Muscle layer of colon (tissue), 2 donors: ENCODE measurements at regions not wholly inside any gene's neighbourhood (a gene's known extent, or its start where the extent isn't known, plus 50 kb on each side); places are given as distances from the start of the nearest gene placed in this dataset.
"Not testable (repeated sequence)": the region's sequence is repeated elsewhere in the genome, so short reads cannot be mapped to it uniquely, and the experiment has no call there.

Experiments used
- H3K27ac ChIP-seq: one replicate; pipeline ENCODE4 v1.7.0; 2013; ENCODE audit warnings: low read depth, mild to moderate bottlenecking, low read length, moderate library complexity
- H3K27me3 ChIP-seq, 2 donors: one replicate each; pipeline ENCODE4 v1.7.0; 2013; ENCODE audit warnings: low read length in 2 of 2, mild to moderate bottlenecking in 2 of 2; ENCODE audit not compliant: insufficient read depth in 2 of 2, control insufficient read depth in 1 of 2
- H3K36me3 ChIP-seq: one replicate; pipeline ENCODE4 v1.7.0; 2013; ENCODE audit warnings: mild to moderate bottlenecking, low read length; ENCODE audit not compliant: insufficient read depth
- H3K4me1 ChIP-seq: one replicate; pipeline ENCODE4 v1.7.0; 2013; ENCODE audit warnings: mild to moderate bottlenecking, low read length; ENCODE audit not compliant: insufficient read depth
- H3K4me3 ChIP-seq, 2 donors: one replicate each; pipeline ENCODE4 v1.7.0; 2013; ENCODE audit warnings: low read length in 2 of 2, low read depth in 1 of 2, mild to moderate bottlenecking in 1 of 2, moderate library complexity in 1 of 2
- H3K9ac ChIP-seq: one replicate; pipeline ENCODE4 v1.7.0; 2013; ENCODE audit warnings: low read length
- H3K9me3 ChIP-seq: one replicate; pipeline ENCODE4 v1.7.0; 2013; ENCODE audit warnings: mild to moderate bottlenecking, low read length
- donor health status: abdominal sarcoma.
- donor health status: Adenocarcinoma of cecum.

DNA sequence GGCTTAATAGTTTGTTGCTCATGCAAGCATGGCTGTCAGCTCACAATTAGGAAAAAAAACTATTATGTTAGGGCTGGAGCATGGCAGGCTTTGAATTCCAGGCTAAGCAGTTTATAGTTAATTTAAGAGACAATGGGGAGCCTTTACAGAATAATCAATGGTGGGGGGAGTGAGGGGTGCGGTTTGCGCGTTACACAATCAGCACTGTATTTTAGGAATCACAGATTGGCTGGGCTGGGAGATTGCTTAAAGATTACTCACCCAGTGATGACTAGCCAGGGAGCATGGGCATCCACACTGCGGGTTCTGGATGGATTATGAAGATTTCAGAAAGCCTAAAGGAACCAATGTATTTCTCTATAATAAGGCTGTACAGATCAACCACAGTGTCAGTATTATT, 186.6 kb downstream of the SOX3 start:
- Histone ChIP-seq H3K9ac (no peak overlapping the region), H3K27ac (no peak overlapping the region), H3K36me3 (no peaks in the 10 kb centered on the region), H3K4me3 (no peak overlapping the region), H3K9me3 (no peaks in the 10 kb centered on the region), H3K4me1 (no peaks in the 10 kb centered on the region), H3K27me3 (no peaks in the 10 kb centered on the region)

GRCh38 chrX:140317462-140317861, 187.4 kb downstream of the SOX3 start:
- Histone ChIP-seq H3K27me3 (no peaks in the 10 kb centered on the region), H3K36me3 (no peaks in the 10 kb centered on the region), H3K9ac (no peak overlapping the region), H3K4me1 (no peaks in the 10 kb centered on the region), H3K27ac (no peak overlapping the region), H3K4me3 (no peak overlapping the region), H3K9me3 (no peaks in the 10 kb centered on the region)

GRCh38 chrX:140298960-140299825, 205.7 kb downstream of the SOX3 start:
- Histone ChIP-seq H3K4me3 (no peak overlapping the region), H3K9ac (no peak overlapping the region), H3K9me3 (no peaks in the 10 kb centered on the region), H3K27ac (no peak overlapping the region), H3K4me1 (no peaks in the 10 kb centered on the region), H3K27me3 (no peaks in the 10 kb centered on the region), H3K36me3 (no peaks in the 10 kb centered on the region)

DNA sequence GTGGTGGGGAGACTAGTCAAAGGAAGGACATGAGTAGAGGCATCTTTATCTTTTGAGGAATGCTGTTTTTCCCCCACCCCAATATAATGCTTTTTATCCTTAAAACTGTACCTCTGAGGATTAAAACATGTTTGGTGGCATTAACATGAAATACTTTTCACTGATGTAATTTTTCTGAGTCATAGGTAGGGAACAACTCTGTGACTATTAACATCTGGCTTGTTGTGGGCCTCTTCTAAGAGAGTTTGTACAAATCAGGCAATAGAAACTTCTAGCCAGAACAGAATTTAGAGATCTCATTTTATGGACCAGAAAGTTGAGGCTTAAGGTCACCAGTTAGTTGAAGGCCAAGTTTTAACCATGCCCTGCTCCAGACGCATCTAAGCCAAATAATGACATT, 207.6 kb downstream of the SOX3 start:
- H3K4me1 ChIP-seq: no peaks in the 10 kb centered on the region
- no peak overlapping the region for H3K27ac ChIP-seq
- H3K36me3 ChIP-seq: no peaks in the 10 kb centered on the region
- H3K4me3 ChIP-seq: no peak overlapping the region
- no peaks in the 10 kb centered on the region for H3K27me3 ChIP-seq
- no peaks in the 10 kb centered on the region for H3K9me3 ChIP-seq
- H3K9ac ChIP-seq: no peak overlapping the region

DNA sequence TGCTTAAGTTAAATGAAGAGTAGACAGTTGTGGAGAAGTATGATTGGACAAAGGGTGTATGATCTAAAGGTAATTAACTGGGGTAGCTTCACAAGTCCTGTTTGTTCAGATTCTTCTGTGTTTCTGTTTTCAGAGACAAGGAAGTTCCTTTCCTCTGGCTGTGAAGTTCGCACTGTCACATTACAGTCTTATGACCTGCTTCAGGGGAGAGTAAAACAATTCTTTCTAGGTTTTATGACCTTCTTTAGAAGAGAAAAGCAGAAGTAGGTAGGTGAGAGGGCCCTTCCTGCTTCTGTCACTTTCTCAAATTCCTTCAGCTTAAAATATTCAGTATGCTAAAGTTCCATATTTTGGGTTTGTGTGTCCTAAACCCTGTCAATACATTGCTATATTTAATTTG, 211.9 kb downstream of the SOX3 start:
- H3K9ac ChIP-seq: no peak overlapping the region
- H3K4me1 ChIP-seq: no peaks in the 10 kb centered on the region
- H3K9me3 ChIP-seq: no peaks in the 10 kb centered on the region
- H3K36me3 ChIP-seq: no peaks in the 10 kb centered on the region
- H3K27me3 ChIP-seq: no peaks in the 10 kb centered on the region
- no peak overlapping the region for H3K4me3 ChIP-seq
- no peak overlapping the region for H3K27ac ChIP-seq

DNA sequence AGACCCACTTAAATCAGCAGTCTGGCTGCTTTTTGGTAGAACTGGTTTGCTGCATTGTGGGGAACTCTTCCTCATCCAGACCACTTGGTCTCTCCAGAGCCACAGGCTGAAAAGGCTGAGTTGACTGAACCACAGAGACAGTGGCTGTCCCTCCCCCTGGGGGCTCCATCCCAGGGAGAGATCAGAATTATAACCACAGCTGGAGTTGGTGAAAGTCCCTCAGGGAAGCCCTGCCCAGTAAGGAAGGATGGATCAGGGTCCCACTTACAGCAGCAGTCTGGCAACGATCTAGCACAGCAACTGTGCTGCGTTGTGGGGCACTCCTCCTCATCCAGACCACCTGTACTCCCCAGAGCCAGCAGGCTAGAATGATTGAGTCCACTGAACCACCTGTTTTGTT, 212.7 kb downstream of the SOX3 start:
- no peak overlapping the region for H3K27ac ChIP-seq

DNA sequence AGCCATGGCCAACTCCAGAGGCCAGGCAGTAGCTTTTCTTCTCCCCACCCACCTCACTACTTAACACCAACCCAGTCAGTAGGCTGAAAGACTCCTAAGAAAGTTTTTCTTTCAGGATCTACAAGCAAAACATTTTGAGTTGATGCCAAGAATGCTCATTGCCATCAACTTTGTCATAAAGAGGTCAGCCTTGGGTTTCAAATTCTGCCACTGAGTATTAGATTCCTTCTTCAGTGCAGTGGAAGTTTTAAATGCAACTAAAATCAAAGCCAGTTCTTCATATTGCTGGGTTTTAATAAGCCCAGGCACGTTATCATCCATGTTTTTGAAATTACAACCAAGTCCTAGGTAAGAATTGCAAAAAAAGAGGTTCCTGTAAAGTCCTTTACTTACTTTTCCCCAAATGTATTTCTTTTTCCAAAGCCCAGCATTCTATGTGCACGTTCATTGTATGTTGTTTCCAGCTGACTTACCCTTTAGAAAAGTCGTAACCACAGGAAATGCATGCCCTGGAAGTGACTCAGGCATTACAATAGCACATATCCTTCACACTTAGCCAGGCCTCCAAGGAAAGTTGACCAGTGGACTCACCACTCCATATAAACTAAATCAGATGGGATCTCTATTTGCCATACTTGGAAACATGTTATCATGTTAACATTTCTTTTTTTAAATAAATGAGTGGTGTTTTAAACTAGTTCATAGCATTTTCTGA, 229.9 kb downstream of the SOX3 start:
- no peak overlapping the region for H3K27ac ChIP-seq
- H3K27me3 ChIP-seq: no peaks in the 10 kb centered on the region
- H3K4me3 ChIP-seq: no peak overlapping the region
- no peaks in the 10 kb centered on the region for H3K9me3 ChIP-seq
- no peak overlapping the region for H3K9ac ChIP-seq
- no peaks in the 10 kb centered on the region for H3K36me3 ChIP-seq
- no peaks in the 10 kb centered on the region for H3K4me1 ChIP-seq

More for the DNA sequence above, 212.7 kb downstream of the SOX3 start:
- Histone ChIP-seq H3K4me1 (no peaks in the 10 kb centered on the region), H3K9me3 (no peaks in the 10 kb centered on the region), H3K9ac (no peak overlapping the region), H3K27me3 (no peaks in the 10 kb centered on the region), H3K4me3 (no peak overlapping the region), H3K36me3 (no peaks in the 10 kb centered on the region)

DNA sequence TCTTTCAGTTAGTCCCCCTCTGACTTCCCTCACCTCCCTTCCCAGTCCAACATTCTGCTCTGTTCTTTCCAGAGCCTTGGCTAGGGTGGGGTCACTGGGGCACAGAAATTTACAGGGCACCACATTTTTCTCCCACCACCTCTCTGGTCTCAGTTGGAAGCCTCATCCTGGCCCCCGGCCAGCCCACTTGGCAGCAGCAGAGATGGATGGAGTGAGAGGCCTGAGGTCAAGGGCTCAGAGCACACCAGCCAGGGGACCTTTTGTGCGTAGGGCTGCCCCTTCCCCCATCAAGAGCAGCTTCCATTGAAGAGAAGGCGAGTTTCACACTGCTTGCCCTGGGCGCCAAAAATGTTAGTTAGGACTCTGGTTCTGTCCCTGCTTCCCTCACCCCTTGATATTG, 230.9 kb downstream of the SOX3 start:
- no peaks in the 10 kb centered on the region for H3K9me3 ChIP-seq
- no peaks in the 10 kb centered on the region for H3K4me1 ChIP-seq
- no peaks in the 10 kb centered on the region for H3K27me3 ChIP-seq
- H3K9ac ChIP-seq: no peak overlapping the region
- no peaks in the 10 kb centered on the region for H3K36me3 ChIP-seq
- H3K27ac ChIP-seq: no peak overlapping the region
- no peak overlapping the region for H3K4me3 ChIP-seq

DNA sequence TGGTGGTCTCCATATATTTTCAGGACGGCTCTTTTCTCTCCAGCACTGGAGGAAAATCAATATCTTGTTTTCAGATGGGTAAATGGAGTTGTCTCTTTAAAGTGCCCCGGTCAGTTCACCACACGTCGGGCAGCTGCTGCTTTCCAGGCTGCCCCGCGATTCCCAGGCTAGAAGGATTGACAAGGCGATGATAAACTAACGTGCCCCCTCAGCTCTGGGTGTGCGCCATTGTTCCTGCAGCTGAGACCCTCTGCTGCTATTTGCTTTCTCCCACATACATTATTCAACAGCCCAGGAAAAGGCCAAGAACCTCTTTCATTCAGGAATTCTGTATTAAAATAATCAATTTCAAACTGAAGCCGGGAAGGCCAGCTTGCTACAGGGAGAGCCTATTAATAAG, 254.5 kb downstream of the SOX3 start:
- no peak overlapping the region for H3K27ac ChIP-seq
- H3K9ac ChIP-seq: no peak overlapping the region
- no peaks in the 10 kb centered on the region for H3K36me3 ChIP-seq
- no peaks in the 10 kb centered on the region for H3K4me1 ChIP-seq
- no peak overlapping the region for H3K4me3 ChIP-seq
- no peaks in the 10 kb centered on the region for H3K9me3 ChIP-seq
- no peaks in the 10 kb centered on the region for H3K27me3 ChIP-seq

DNA sequence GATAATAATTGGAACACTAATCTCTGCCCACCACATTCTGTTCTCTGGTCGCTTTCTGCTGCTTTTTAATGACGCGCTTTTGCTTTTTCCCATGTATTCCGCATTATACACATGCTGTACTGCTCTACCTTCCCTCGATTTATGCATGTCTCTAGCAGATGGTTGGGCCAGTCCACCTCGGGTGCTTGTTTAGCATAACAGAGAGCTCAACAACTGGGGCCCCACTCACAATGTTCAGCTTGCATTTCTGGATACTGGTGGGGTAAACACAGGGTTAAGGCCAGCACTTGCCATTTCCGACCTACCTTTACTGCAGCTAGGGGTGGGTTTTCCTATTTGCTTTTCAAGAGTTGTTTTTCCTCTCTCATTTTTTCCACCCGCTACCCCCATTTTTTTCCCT, 255.8 kb downstream of the SOX3 start:
- no peaks in the 10 kb centered on the region for H3K27me3 ChIP-seq
- no peak overlapping the region for H3K4me3 ChIP-seq
- H3K36me3 ChIP-seq: no peaks in the 10 kb centered on the region
- H3K9ac ChIP-seq: no peak overlapping the region
- no peaks in the 10 kb centered on the region for H3K9me3 ChIP-seq
- no peaks in the 10 kb centered on the region for H3K4me1 ChIP-seq
- no peak overlapping the region for H3K27ac ChIP-seq

DNA sequence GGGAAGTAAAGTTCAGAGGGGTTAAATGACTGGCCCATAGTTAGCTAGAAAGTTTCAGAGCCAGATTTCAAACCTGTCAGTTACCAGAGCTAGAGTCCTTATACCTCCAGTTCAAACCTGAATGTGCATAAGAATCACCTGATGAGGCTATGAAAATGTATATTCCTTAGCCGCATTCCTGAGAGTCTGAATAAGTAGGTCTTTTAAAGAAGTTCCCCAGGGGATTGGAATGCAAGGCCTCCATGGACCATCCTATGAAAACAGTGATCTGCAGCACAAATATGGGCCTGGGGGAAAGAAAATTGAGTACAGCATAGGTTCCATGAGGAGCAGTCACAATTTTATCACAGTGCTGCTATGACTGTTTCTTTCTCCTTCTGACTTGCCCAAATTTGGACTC, 263.9 kb upstream of the CXorf66 start:
- Histone ChIP-seq H3K4me3 (no peak overlapping the region), H3K27ac (no peak overlapping the region), H3K9ac (no peak overlapping the region), H3K27me3 (no peaks in the 10 kb centered on the region), H3K36me3 (no peaks in the 10 kb centered on the region), H3K4me1 (no peaks in the 10 kb centered on the region), H3K9me3 (no peaks in the 10 kb centered on the region)

- not testable (repeated sequence) for H3K27me3 ChIP-seq, H3K27ac ChIP-seq
These were observed 260.7 kb upstream of the CXorf66 start for GRCh38 chrX:140226037-140226436.

More at GRCh38 chrX:140226037-140226436, 260.7 kb upstream of the CXorf66 start:
- not testable (repeated sequence) for H3K4me1 ChIP-seq, H3K4me3 ChIP-seq, H3K36me3 ChIP-seq, H3K9me3 ChIP-seq, H3K9ac ChIP-seq
